ENCODE measurements at regions not wholly inside any gene's neighbourhood (a gene's known extent, or its start where the extent isn't known, plus 50 kb on each side); places are given as distances from the start of the nearest gene placed in this dataset.

- H3K27ac Mint-ChIP-seq: no peak overlapping the region
- no peak for ATAC-seq
- no peaks in the 10 kb centered on the region for H3K36me3 Mint-ChIP-seq
- POLR2A ChIA-PET: no interaction called here
- no peak overlapping the region for H3K4me3 Mint-ChIP-seq
- no peaks in the 10 kb centered on the region for H3K9me3 Mint-ChIP-seq
- TF ChIP-seq RELA (CRISPR knock-in tag; IDR thresholded peaks at IDR 0.05; ENCODE audit: borderline replicate concordance): no peak
- TF ChIP-seq, protein P1, sequence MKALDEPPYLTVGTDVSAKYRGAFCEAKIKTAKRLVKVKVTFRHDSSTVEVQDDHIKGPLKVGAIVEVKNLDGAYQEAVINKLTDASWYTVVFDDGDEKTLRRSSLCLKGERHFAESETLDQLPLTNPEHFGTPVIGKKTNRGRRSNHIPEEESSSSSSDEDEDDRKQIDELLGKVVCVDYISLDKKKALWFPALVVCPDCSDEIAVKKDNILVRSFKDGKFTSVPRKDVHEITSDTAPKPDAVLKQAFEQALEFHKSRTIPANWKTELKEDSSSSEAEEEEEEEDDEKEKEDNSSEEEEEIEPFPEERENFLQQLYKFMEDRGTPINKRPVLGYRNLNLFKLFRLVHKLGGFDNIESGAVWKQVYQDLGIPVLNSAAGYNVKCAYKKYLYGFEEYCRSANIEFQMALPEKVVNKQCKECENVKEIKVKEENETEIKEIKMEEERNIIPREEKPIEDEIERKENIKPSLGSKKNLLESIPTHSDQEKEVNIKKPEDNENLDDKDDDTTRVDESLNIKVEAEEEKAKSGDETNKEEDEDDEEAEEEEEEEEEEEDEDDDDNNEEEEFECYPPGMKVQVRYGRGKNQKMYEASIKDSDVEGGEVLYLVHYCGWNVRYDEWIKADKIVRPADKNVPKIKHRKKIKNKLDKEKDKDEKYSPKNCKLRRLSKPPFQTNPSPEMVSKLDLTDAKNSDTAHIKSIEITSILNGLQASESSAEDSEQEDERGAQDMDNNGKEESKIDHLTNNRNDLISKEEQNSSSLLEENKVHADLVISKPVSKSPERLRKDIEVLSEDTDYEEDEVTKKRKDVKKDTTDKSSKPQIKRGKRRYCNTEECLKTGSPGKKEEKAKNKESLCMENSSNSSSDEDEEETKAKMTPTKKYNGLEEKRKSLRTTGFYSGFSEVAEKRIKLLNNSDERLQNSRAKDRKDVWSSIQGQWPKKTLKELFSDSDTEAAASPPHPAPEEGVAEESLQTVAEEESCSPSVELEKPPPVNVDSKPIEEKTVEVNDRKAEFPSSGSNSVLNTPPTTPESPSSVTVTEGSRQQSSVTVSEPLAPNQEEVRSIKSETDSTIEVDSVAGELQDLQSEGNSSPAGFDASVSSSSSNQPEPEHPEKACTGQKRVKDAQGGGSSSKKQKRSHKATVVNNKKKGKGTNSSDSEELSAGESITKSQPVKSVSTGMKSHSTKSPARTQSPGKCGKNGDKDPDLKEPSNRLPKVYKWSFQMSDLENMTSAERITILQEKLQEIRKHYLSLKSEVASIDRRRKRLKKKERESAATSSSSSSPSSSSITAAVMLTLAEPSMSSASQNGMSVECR (CRISPR knock-in tag; IDR thresholded peaks at IDR 0.05; ENCODE audit: borderline replicate concordance): no peak
- TF ChIP-seq, protein P2, sequence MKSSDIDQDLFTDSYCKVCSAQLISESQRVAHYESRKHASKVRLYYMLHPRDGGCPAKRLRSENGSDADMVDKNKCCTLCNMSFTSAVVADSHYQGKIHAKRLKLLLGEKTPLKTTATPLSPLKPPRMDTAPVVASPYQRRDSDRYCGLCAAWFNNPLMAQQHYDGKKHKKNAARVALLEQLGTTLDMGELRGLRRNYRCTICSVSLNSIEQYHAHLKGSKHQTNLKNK (CRISPR knock-in tag; IDR thresholded peaks at IDR 0.05): no peak
- no peak for TF ChIP-seq FOXJ3 (CRISPR knock-in tag; IDR thresholded peaks at IDR 0.05; ENCODE audit: borderline replicate concordance)
- no peak for TF ChIP-seq MXD4 (CRISPR knock-in tag; IDR thresholded peaks at IDR 0.05; ENCODE audit: borderline replicate concordance)
- no peak for TF ChIP-seq ZNF138 (CRISPR knock-in tag; conservative IDR thresholded peaks at IDR 0.05)
- TF ChIP-seq NFYB (CRISPR knock-in tag; conservative IDR thresholded peaks at IDR 0.05; ENCODE audit: low read depth): no peak
- TF ChIP-seq NR2C2 (CRISPR knock-in tag; IDR thresholded peaks at IDR 0.05): no peak
- TF ChIP-seq ZNF317 (CRISPR knock-in tag; IDR thresholded peaks at IDR 0.05; ENCODE audit: borderline replicate concordance, low read depth): no peak
- TF ChIP-seq, protein P3, sequence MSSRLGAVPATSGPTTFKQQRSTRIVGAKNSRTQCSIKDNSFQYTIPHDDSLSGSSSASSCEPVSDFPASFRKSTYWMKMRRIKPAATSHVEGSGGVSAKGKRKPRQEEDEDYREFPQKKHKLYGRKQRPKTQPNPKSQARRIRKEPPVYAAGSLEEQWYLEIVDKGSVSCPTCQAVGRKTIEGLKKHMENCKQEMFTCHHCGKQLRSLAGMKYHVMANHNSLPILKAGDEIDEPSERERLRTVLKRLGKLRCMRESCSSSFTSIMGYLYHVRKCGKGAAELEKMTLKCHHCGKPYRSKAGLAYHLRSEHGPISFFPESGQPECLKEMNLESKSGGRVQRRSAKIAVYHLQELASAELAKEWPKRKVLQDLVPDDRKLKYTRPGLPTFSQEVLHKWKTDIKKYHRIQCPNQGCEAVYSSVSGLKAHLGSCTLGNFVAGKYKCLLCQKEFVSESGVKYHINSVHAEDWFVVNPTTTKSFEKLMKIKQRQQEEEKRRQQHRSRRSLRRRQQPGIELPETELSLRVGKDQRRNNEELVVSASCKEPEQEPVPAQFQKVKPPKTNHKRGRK (CRISPR knock-in tag; IDR thresholded peaks at IDR 0.05; ENCODE audit: borderline replicate concordance): no peak
- TF ChIP-seq, protein P4, sequence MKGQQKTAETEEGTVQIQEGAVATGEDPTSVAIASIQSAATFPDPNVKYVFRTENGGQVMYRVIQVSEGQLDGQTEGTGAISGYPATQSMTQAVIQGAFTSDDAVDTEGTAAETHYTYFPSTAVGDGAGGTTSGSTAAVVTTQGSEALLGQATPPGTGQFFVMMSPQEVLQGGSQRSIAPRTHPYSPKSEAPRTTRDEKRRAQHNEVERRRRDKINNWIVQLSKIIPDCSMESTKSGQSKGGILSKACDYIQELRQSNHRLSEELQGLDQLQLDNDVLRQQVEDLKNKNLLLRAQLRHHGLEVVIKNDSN (CRISPR knock-in tag; IDR thresholded peaks at IDR 0.05): no peak
- no peak for TF ChIP-seq SOX15 (CRISPR knock-in tag; IDR thresholded peaks at IDR 0.05)
- TF ChIP-seq GTF2I (CRISPR knock-in tag; conservative IDR thresholded peaks at IDR 0.05): no peak
- TF ChIP-seq ZBTB21 (CRISPR knock-in tag; IDR thresholded peaks at IDR 0.05; ENCODE audit: borderline replicate concordance): no peak
- TF ChIP-seq ESRRA (CRISPR knock-in tag; IDR thresholded peaks at IDR 0.05; ENCODE audit: borderline replicate concordance): no peak
- no peak for TF ChIP-seq TCF7 (CRISPR knock-in tag; IDR thresholded peaks at IDR 0.05; ENCODE audit: low read depth)
- TF ChIP-seq ZNF121 (CRISPR knock-in tag; IDR thresholded peaks at IDR 0.05): no peak
- TF ChIP-seq ATF6 (CRISPR knock-in tag; IDR thresholded peaks at IDR 0.05): no peak
- DNase-seq (ENCODE audit: low spot score): no peak
- CTCF ChIA-PET: no interaction called here
- no peaks in the 10 kb centered on the region for H3K27me3 Mint-ChIP-seq (ENCODE audit: low read depth)
- peaks cover 7% of the 10 kb centered on the region for H3K4me1 Mint-ChIP-seq
Observed at GRCh38 chr3:88623709-88624108, 473.9 kb downstream of the C3orf38 start.

All from WTC11 (cell line).